NT2/D1 (cell line): ENCODE measurements at regions not wholly inside any gene's neighbourhood (a gene's known extent, or its start where the extent isn't known, plus 50 kb on each side); places are given as distances from the start of the nearest gene placed in this dataset.

Experiments used
- SUZ12 ChIP-seq: IDR thresholded peaks from 2 replicates; pipeline ENCODE4 v1.6.1; 2011; ENCODE audit not compliant: insufficient read length, insufficient read depth; ENCODE audit errors: extremely low read depth
- YY1 ChIP-seq: IDR thresholded peaks from 2 replicates; pipeline ENCODE4 v1.6.1; 2011; ENCODE audit not compliant: insufficient read length, insufficient read depth
- ZNF274 ChIP-seq: IDR thresholded peaks from 2 replicates; pipeline ENCODE4 v1.6.1; 2011; ENCODE audit warnings: mild to moderate bottlenecking, low read depth, low read length

DNA sequence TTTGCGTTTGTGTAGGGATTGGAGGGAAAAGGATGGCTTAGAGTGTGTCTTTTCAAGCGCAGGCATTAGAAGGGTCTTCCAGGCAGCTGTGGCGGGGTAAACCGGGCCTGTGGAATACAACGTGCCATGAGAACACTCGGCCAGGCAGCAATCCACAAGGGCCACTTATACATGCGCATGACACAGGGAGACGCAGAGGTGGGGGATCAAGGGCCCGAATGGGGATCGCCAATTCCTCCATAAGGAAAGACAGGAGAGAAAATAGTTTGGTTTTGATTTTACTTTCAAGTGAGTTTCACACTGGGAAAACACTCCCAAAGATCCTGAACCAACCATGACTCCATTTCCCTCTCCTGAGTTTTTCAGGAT is 71.6 kb downstream of the SPRING1 start:
- TF ChIP-seq YY1 = no peak
- TF ChIP-seq ZNF274 = no peak
- TF ChIP-seq SUZ12 = no peak
